GM23248 (cell line): ENCODE measurements at regions not wholly inside any gene's neighbourhood (a gene's known extent, or its start where the extent isn't known, plus 50 kb on each side); places are given as distances from the start of the nearest gene placed in this dataset.

Experiments used
- DNase-seq: peaks from one replicate; pipeline ENCODE4 v3.0.0-alpha.2; 2015
- H2AFZ ChIP-seq: fragments of 200-600 bp; sonication (generic); 2 replicates; pipeline ENCODE4 v1.6.1; 2016; ENCODE audit warnings: antibody characterized with exemption
- H3F3A ChIP-seq: fragments of 200-600 bp; sonication (generic); 2 replicates; pipeline ENCODE4 v1.6.1; 2016; ENCODE audit warnings: mild to moderate bottlenecking, antibody characterized with exemption, mixed run types; ENCODE audit not compliant: insufficient read depth
- H3K27ac ChIP-seq: fragments of 200-600 bp; sonication (generic); 2 replicates; pipeline ENCODE4 v1.5.1; 2016; ENCODE audit warnings: mild to moderate bottlenecking
- H3K27me3 ChIP-seq: fragments of 200-600 bp; sonication (generic); replicated peaks from 2 replicates; pipeline ENCODE4 v1.6.1; 2016; ENCODE audit warnings: mild to moderate bottlenecking; ENCODE audit not compliant: insufficient read depth
- H3K36me3 ChIP-seq: fragments of 200-600 bp; sonication (generic); 2 replicates; pipeline ENCODE4 v1.6.1; 2016; ENCODE audit warnings: low read depth, mild to moderate bottlenecking
- H3K4me1 ChIP-seq: fragments of 200-600 bp; sonication (generic); 2 replicates; pipeline ENCODE4 v1.6.1; 2016; ENCODE audit warnings: mild to moderate bottlenecking; ENCODE audit not compliant: insufficient read depth
- H3K4me2 ChIP-seq: fragments of 200-600 bp; sonication (generic); one replicate; pipeline ENCODE4 v1.6.1; 2016; ENCODE audit warnings: mild to moderate bottlenecking; ENCODE audit not compliant: unreplicated experiment
- H3K4me3 ChIP-seq: fragments of 200-600 bp; sonication (generic); 2 replicates; pipeline ENCODE4 v1.5.1; 2016; ENCODE audit warnings: mild to moderate bottlenecking
- H3K79me2 ChIP-seq: fragments of 200-600 bp; sonication (generic); 2 replicates; pipeline ENCODE4 v1.6.1; 2016; ENCODE audit warnings: mild to moderate bottlenecking; ENCODE audit not compliant: insufficient read depth
- H3K9ac ChIP-seq: fragments of 200-600 bp; sonication (generic); 2 replicates; pipeline ENCODE4 v1.6.1; 2016; ENCODE audit warnings: mild to moderate bottlenecking
- H3K9me2 ChIP-seq: fragments of 200-600 bp; sonication (generic); 2 replicates; pipeline ENCODE4 v1.6.1; 2016; ENCODE audit warnings: mixed run types, mild to moderate bottlenecking, moderate library complexity; ENCODE audit not compliant: insufficient read depth
- H3K9me3 ChIP-seq: fragments of 200-600 bp; sonication (generic); one replicate; pipeline ENCODE4 v1.6.1; 2017; ENCODE audit warnings: low read depth
- H4K20me1 ChIP-seq: fragments of 200-600 bp; sonication (generic); 2 replicates; pipeline ENCODE4 v1.6.0; 2016; ENCODE audit not compliant: insufficient read depth
- EZH2 ChIP-seq: fragments of 200-600 bp; sonication (generic); IDR thresholded peaks from 2 replicates; pipeline ENCODE4 v1.6.1; 2018; ENCODE audit warnings: antibody characterized with exemption, mild to moderate bottlenecking; ENCODE audit not compliant: insufficient read depth, poor library complexity, severe bottlenecking
- EZH2phosphoT487 ChIP-seq: fragments of 200-600 bp; sonication (generic); IDR thresholded peaks from 2 replicates; pipeline ENCODE4 v1.6.1; 2018; ENCODE audit warnings: antibody characterized with exemption, moderate library complexity, mild to moderate bottlenecking, low read depth; ENCODE audit not compliant: insufficient read depth
- WGBS, 2 experiments: methylation state at CpG; one replicate each; pipeline ENCODE4 v1.1.6; 2015 to 2017; ENCODE audit warnings: low lambda C conversion rate in 2 of 2, low coverage in 1 of 2; ENCODE audit errors: missing lambda C conversion rate in 2 of 2; 5-methylcytosine and 5-hydroxymethylcytosine counted together
- in situ Hi-C: fragments of 300-500 bp; cut with MboI; formaldehyde crosslinking; loops from 2 replicates; pipeline ENCODE4 v1.15.0; 2020

GRCh38 chr7:130918129-130919052, 184.4 kb upstream of the KLF14 start:
- Histone ChIP-seq H3K27me3 (no peaks in the 10 kb centered on the region), H2AFZ (no peak overlapping the region), H4K20me1 (no peaks in the 10 kb centered on the region), H3F3A (peaks cover 95% of the 10 kb centered on the region), H3K4me1 (peaks cover 95% of the 10 kb centered on the region), H3K9me2 (no peaks in the 10 kb centered on the region), H3K9me3 (no peaks in the 10 kb centered on the region), H3K4me3 (peak overlapping the region; percentile 49), H3K4me2 (peak overlapping the region; percentile 82), H3K27ac (peak overlapping the region; percentile 98), H3K79me2 (peaks cover 88% of the 10 kb centered on the region), H3K9ac (peak overlapping the region; percentile 100; the same call in 1 of the 2 replicates), H3K36me3 (peaks cover 18% of the 10 kb centered on the region)
- no peak for DNase-seq
- in situ Hi-C loops, result no loop called here
- no peak for TF ChIP-seq EZH2phosphoT487
- no peak for TF ChIP-seq EZH2
- WGBS, 2 experiments, result 85% methylated on average over 11 of the region's 11 CpGs

GRCh38 chr7:130919316-130920103, 185.5 kb upstream of the KLF14 start:
- in situ Hi-C loops, result no loop called here
- no peak for TF ChIP-seq EZH2
- TF ChIP-seq EZH2phosphoT487, result no peak

GRCh38 chr7:130920122-130920521, 186.1 kb upstream of the KLF14 start:
- H3K79me2 ChIP-seq, result peaks cover 93% of the 10 kb centered on the region
- peak overlapping the region; percentile 64 for H3K9ac ChIP-seq
- H3K4me1 ChIP-seq, result peaks cover 91% of the 10 kb centered on the region
- H3K36me3 ChIP-seq, result peaks cover 27% of the 10 kb centered on the region
- H3K27me3 ChIP-seq, result no peaks in the 10 kb centered on the region
- 38 to 49% methylated on average over 3 of the region's 3 CpGs for WGBS, 2 experiments
- H3K4me3 ChIP-seq, result no peak overlapping the region
- no peaks in the 10 kb centered on the region for H3K9me2 ChIP-seq
- H2AFZ ChIP-seq, result no peak overlapping the region
- TF ChIP-seq EZH2 (no peak), EZH2phosphoT487 (no peak)
- H3K4me2 ChIP-seq, result peak overlapping the region; percentile 18
- H4K20me1 ChIP-seq, result no peaks in the 10 kb centered on the region
- H3K27ac ChIP-seq, result peak overlapping the region; percentile 98
- H3F3A ChIP-seq, result peaks cover 84% of the 10 kb centered on the region
- DNase-seq, result no peak
- in situ Hi-C loops, result no loop called here
- no peaks in the 10 kb centered on the region for H3K9me3 ChIP-seq

More at GRCh38 chr7:130919316-130920103, 185.5 kb upstream of the KLF14 start:
- Histone ChIP-seq H3K79me2 (peaks cover 93% of the 10 kb centered on the region), H3K36me3 (peaks cover 27% of the 10 kb centered on the region), H3K4me2 (peak overlapping the region; percentile 40), H3K9me2 (no peaks in the 10 kb centered on the region), H3F3A (peaks cover 91% of the 10 kb centered on the region), H3K4me1 (peaks cover 97% of the 10 kb centered on the region), H3K9ac (peak overlapping the region; percentile 64), H4K20me1 (no peaks in the 10 kb centered on the region), H3K27me3 (no peaks in the 10 kb centered on the region), H3K4me3 (no peak overlapping the region), H3K9me3 (no peaks in the 10 kb centered on the region), H2AFZ (no peak overlapping the region), H3K27ac (peak overlapping the region; percentile 98)
- no peak for DNase-seq
- 93 to 98% methylated on average over 2 of the region's 2 CpGs for WGBS, 2 experiments

GRCh38 chr7:130921391-130922180, 187.6 kb upstream of the KLF14 start:
- Histone ChIP-seq H3K4me3 (peak overlapping the region; percentile 27; the same call in 1 of the 2 replicates), H4K20me1 (no peaks in the 10 kb centered on the region), H3K9me2 (no peaks in the 10 kb centered on the region), H3K79me2 (peaks cover 98% of the 10 kb centered on the region), H3K4me2 (peak overlapping the region; percentile 50), H3K4me1 (peaks cover 78% of the 10 kb centered on the region), H3F3A (peaks cover 72% of the 10 kb centered on the region), H3K27me3 (no peaks in the 10 kb centered on the region), H3K9ac (peak overlapping the region; percentile 64), H3K9me3 (no peaks in the 10 kb centered on the region), H3K27ac (peak overlapping the region; percentile 98), H3K36me3 (peaks cover 27% of the 10 kb centered on the region), H2AFZ (no peak overlapping the region)
- WGBS, 2 experiments, result 32 to 43% methylated on average over 23 of the region's 23 CpGs
- TF ChIP-seq EZH2phosphoT487, result no peak
- no peak for TF ChIP-seq EZH2
- peak; percentile 80 for DNase-seq
- in situ Hi-C loops, result no loop called here
